ENCODE measurements at regions not wholly inside any gene's neighbourhood (a gene's known extent, or its start where the extent isn't known, plus 50 kb on each side); places are given as distances from the start of the nearest gene placed in this dataset.

DNA sequence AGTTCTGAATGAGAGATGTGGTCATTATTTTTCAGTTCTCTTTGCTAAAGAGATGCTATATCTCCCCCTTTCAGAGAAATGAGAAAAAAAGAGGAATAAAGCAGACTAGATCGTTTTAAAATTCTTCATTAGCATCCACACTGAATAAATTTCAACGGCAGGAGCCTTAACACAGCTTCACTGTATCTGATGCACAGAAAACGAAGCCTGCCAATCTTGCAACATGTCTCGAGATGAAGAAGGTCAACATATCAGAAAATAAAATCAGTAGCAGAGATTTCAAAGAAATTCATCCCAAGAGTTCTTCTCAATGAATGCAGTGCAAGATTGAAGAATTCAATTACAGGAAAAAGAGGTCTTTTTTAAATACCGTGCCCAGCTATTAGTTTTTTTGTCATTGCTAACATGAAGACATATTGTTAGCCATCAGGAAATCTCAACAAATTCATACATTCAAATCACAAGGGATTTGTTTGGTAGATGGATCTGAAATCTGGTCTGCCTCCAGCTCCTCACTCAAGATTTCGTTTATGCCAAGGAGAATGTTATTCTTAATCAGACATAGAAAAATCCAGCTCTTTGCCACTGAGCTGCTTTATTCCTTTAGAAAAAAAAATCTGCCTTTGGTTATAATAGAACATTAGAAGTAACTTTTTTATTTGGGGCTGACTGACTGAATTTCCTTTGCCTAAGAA is 76.4 kb upstream of the DAB1 start:
- Histone ChIP-seq H3K27me3 (ENCODE audit: low read depth, low read length) (no peaks in the 10 kb centered on the region), H3K4me1 (ENCODE audit: low read length) (no peaks in the 10 kb centered on the region)
- TF ChIP-seq, protein P1, sequence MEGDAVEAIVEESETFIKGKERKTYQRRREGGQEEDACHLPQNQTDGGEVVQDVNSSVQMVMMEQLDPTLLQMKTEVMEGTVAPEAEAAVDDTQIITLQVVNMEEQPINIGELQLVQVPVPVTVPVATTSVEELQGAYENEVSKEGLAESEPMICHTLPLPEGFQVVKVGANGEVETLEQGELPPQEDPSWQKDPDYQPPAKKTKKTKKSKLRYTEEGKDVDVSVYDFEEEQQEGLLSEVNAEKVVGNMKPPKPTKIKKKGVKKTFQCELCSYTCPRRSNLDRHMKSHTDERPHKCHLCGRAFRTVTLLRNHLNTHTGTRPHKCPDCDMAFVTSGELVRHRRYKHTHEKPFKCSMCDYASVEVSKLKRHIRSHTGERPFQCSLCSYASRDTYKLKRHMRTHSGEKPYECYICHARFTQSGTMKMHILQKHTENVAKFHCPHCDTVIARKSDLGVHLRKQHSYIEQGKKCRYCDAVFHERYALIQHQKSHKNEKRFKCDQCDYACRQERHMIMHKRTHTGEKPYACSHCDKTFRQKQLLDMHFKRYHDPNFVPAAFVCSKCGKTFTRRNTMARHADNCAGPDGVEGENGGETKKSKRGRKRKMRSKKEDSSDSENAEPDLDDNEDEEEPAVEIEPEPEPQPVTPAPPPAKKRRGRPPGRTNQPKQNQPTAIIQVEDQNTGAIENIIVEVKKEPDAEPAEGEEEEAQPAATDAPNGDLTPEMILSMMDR (IDR thresholded peaks at IDR 0.05; ENCODE audit: low read depth, low read length): no peak
- TF ChIP-seq EZH2phosphoT487 (IDR thresholded peaks at IDR 0.05; ENCODE audit: low read depth): no peak

GRCh38 chr1:57494530-57495079 is 70.7 kb upstream of the DAB1 start:
- TF ChIP-seq, protein P1 (IDR thresholded peaks at IDR 0.05; ENCODE audit: low read depth, low read length): no peak
- Histone ChIP-seq H3K9me3 (ENCODE audit: insufficient read depth, low read length) (no peaks in the 10 kb centered on the region), H3K4me1 (ENCODE audit: low read length) (no peaks in the 10 kb centered on the region), H3K79me2 (ENCODE audit: low read length) (no peaks in the 10 kb centered on the region), H3K4me2 (ENCODE audit: low read length) (no peak overlapping the region), H3K9ac (ENCODE audit: low read length) (no peak overlapping the region), H3K36me3 (replicated peaks; ENCODE audit: low read depth, low read length) (no peaks in the 10 kb centered on the region), H3K27me3 (ENCODE audit: low read depth, low read length) (no peaks in the 10 kb centered on the region), H4K20me1 (ENCODE audit: insufficient read depth, low read length) (no peaks in the 10 kb centered on the region), H2AFZ (ENCODE audit: low read depth, low read length) (no peak overlapping the region), H3K27ac (ENCODE audit: low read length) (no peak overlapping the region), H3K4me3 (ENCODE audit: low read length) (no peak overlapping the region)

More for the DNA sequence above, 76.4 kb upstream of the DAB1 start:
- H4K20me1 ChIP-seq (ENCODE audit: insufficient read depth, low read length): no peaks in the 10 kb centered on the region
- H3K36me3 ChIP-seq (replicated peaks; ENCODE audit: low read depth, low read length): no peaks in the 10 kb centered on the region
- H3K9me3 ChIP-seq (ENCODE audit: insufficient read depth, low read length): no peaks in the 10 kb centered on the region
- H3K4me3 ChIP-seq (ENCODE audit: low read length): no peak overlapping the region
- H3K4me2 ChIP-seq (ENCODE audit: low read length): no peak overlapping the region
- no peak overlapping the region for H3K9ac ChIP-seq (ENCODE audit: low read length)
- H3K79me2 ChIP-seq (ENCODE audit: low read length): no peaks in the 10 kb centered on the region
- H2AFZ ChIP-seq (ENCODE audit: low read depth, low read length): no peak overlapping the region
- H3K27ac ChIP-seq (ENCODE audit: low read length): no peak overlapping the region

DNA sequence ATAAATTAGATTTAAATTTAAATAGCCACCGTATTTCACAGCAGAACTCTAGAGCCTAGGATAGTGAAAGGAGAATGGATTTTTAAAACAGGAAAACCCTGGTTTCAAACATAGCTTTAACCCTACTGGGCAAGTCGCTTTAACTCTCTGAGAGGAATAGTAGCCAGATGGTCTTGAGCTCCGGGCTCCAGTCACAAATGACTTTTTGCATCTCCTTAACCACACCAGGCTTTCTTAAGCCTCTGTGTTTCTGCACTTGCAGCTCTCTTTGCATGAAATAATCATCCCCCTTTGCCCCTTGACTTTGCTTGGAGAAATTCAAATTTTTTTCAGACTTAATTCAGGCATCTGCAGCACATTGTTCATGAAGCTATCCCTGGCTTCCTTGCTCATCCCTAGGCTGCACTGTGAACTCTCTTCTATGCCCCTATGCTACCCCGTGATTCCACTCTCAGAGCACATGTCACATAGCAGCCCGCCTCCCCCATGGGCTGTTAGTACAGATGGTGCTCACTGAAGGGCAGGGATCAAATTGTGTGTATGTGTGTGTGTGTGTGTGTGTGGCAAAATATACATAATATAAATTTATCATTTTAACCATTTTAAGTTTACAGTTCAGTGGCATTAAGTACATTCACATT is 68.8 kb upstream of the DAB1 start:
- no peak overlapping the region for H3K9ac ChIP-seq (ENCODE audit: low read length)
- H4K20me1 ChIP-seq (ENCODE audit: insufficient read depth, low read length): no peaks in the 10 kb centered on the region
- H3K27me3 ChIP-seq (ENCODE audit: low read depth, low read length): no peaks in the 10 kb centered on the region
- no peak overlapping the region for H2AFZ ChIP-seq (ENCODE audit: low read depth, low read length)
- H3K27ac ChIP-seq (ENCODE audit: low read length): no peak overlapping the region
- no peaks in the 10 kb centered on the region for H3K9me3 ChIP-seq (ENCODE audit: insufficient read depth, low read length)
- H3K4me1 ChIP-seq (ENCODE audit: low read length): no peaks in the 10 kb centered on the region
- H3K79me2 ChIP-seq (ENCODE audit: low read length): no peaks in the 10 kb centered on the region
- no peak overlapping the region for H3K4me2 ChIP-seq (ENCODE audit: low read length)
- H3K4me3 ChIP-seq (ENCODE audit: low read length): no peak overlapping the region
- no peaks in the 10 kb centered on the region for H3K36me3 ChIP-seq (replicated peaks; ENCODE audit: low read depth, low read length)
- TF ChIP-seq EZH2phosphoT487 (IDR thresholded peaks at IDR 0.05; ENCODE audit: low read depth): no peak
- TF ChIP-seq, protein P1 (IDR thresholded peaks at IDR 0.05; ENCODE audit: low read depth, low read length): no peak

- H3K4me3 ChIP-seq (ENCODE audit: low read length): no peak overlapping the region
- no peaks in the 10 kb centered on the region for H3K36me3 ChIP-seq (replicated peaks; ENCODE audit: low read depth, low read length)
- H3K27me3 ChIP-seq (ENCODE audit: low read depth, low read length): no peaks in the 10 kb centered on the region
- no peak overlapping the region for H3K9ac ChIP-seq (ENCODE audit: low read length)
- no peaks in the 10 kb centered on the region for H3K9me3 ChIP-seq (ENCODE audit: insufficient read depth, low read length)
- H3K4me2 ChIP-seq (ENCODE audit: low read length): no peak overlapping the region
- H3K4me1 ChIP-seq (ENCODE audit: low read length): no peaks in the 10 kb centered on the region
- no peaks in the 10 kb centered on the region for H3K79me2 ChIP-seq (ENCODE audit: low read length)
- no peak overlapping the region for H2AFZ ChIP-seq (ENCODE audit: low read depth, low read length)
- no peak for TF ChIP-seq EZH2phosphoT487 (IDR thresholded peaks at IDR 0.05; ENCODE audit: low read depth)
- TF ChIP-seq, protein P1 (IDR thresholded peaks at IDR 0.05; ENCODE audit: low read depth, low read length): no peak
- H4K20me1 ChIP-seq (ENCODE audit: insufficient read depth, low read length): no peaks in the 10 kb centered on the region
- no peak overlapping the region for H3K27ac ChIP-seq (ENCODE audit: low read length)
These were observed 65.6 kb upstream of the DAB1 start for GRCh38 chr1:57489358-57490036.
